NB4 (cell line): ENCODE measurements at regions not wholly inside any gene's neighbourhood (a gene's known extent, or its start where the extent isn't known, plus 50 kb on each side); places are given as distances from the start of the nearest gene placed in this dataset.

ENCODE experiments used
- DNase-seq: peaks from one replicate; pipeline ENCODE4 v3.0.0; 2010; ENCODE audit warnings: low read depth
- H3K4me3 ChIP-seq: one replicate; pipeline ENCODE4 v1.5.1; 2011; ENCODE audit warnings: mild to moderate bottlenecking, low read depth, low read length, moderate library complexity
- MYC ChIP-seq: IDR thresholded peaks from 2 replicates; pipeline ENCODE4 v1.6.1; 2011; ENCODE audit warnings: low read depth, low read length
- POLR2A ChIP-seq: IDR thresholded peaks from 2 replicates; pipeline ENCODE4 v1.6.1; 2011; ENCODE audit warnings: mild to moderate bottlenecking; ENCODE audit not compliant: insufficient read length; ENCODE audit errors: extremely low read depth
- TF ChIP-seq, protein P1 (sequence below): IDR thresholded peaks from one replicate; pipeline ENCODE4 v1.5.1; 2012; ENCODE audit warnings: low read depth, low read length
- TF ChIP-seq, protein P2 (sequence below): IDR thresholded peaks from 2 replicates; pipeline ENCODE4 v1.6.1; 2011; ENCODE audit warnings: low read depth, low read length

DNA sequence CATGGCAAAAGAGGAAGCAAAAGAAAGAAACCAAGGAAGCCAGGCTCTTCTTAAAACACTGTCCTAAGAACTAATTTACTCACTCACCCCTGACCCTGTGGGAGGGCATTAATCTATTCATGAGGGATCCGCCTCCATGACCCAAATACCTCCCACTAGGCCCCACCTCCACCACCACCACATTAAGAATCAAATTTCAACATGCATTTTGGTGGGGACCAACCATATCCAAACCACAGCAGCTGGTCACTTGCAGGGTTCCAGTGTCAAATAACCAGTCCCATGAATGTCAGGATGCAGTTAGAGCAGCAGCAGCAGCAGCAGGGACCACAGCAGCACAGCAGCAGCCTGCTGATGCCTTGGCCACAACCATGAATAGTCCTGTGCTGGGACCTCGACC lies 83.8 kb downstream of the ZC3H11B start:
- DNase-seq = peak; percentile 8
- TF ChIP-seq, protein P1, sequence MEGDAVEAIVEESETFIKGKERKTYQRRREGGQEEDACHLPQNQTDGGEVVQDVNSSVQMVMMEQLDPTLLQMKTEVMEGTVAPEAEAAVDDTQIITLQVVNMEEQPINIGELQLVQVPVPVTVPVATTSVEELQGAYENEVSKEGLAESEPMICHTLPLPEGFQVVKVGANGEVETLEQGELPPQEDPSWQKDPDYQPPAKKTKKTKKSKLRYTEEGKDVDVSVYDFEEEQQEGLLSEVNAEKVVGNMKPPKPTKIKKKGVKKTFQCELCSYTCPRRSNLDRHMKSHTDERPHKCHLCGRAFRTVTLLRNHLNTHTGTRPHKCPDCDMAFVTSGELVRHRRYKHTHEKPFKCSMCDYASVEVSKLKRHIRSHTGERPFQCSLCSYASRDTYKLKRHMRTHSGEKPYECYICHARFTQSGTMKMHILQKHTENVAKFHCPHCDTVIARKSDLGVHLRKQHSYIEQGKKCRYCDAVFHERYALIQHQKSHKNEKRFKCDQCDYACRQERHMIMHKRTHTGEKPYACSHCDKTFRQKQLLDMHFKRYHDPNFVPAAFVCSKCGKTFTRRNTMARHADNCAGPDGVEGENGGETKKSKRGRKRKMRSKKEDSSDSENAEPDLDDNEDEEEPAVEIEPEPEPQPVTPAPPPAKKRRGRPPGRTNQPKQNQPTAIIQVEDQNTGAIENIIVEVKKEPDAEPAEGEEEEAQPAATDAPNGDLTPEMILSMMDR = no peak
- TF ChIP-seq, protein P2, sequence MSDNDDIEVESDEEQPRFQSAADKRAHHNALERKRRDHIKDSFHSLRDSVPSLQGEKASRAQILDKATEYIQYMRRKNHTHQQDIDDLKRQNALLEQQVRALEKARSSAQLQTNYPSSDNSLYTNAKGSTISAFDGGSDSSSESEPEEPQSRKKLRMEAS = no peak
- no peak for TF ChIP-seq POLR2A
- no peak overlapping the region for H3K4me3 ChIP-seq

DNA sequence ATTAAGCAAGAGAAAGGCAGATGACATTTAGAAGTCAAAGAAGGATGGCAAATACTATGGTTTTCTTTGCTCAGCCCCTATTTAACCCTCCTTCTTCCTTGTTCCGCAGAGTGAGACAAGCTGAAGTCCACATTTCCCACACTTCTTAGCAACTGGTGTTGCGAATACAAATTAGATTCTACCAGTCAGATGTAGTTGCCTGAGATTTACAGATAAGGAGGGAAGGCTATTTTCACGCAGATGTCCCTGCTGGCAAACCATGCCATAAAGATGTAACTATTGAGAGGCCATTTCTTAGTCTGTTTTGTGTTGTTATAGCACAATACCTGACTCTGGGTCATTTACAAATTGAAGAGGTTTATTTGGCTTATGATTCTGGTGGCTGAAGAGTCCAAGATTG lies 84.3 kb downstream of the ZC3H11B start:
- H3K4me3 ChIP-seq = no peak overlapping the region
- DNase-seq = no peak
- TF ChIP-seq, protein P1 = no peak

DNA sequence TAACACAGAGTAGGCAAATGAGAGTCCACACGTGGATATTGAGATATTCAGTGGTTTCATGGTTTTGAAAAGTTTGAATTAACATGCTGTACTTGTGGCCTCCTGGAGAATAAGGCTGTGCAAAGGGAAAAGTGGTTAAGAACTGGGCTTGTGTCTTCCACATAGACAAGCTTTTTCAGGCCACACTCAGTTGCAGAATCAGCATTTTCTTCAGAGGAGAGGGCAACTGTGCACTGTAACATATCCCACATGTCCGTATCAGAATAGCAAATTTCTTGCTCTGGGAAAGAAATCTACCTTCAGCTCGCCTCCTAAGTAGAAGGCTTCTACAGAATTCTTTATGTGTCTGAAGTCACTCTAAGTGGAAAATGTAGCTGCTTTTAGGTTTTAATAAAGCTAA lies 84.9 kb downstream of the ZC3H11B start:
- no peak for DNase-seq
- TF ChIP-seq POLR2A (no peak), MYC (no peak)
- TF ChIP-seq, protein P1 = no peak
- TF ChIP-seq, protein P2 = no peak
- no peak overlapping the region for H3K4me3 ChIP-seq

DNA sequence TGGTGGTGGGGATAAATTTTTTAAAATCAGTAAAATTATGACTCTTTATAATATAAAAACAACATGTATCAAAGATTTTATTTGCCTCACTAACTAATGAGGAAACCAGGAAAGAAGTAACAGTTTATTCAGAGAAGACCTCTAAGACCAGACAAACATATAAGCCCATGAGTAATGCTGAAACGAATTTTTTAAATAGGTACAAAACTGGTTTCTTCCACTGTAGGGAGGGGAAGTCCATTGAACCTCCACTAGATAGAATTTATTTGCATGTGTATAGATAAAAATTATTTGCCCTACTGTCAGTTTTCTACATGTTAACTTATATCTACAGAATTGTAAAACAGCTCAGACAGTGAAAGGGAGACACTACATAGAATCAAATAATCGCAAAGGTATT lies 86.8 kb downstream of the ZC3H11B start:
- no peak overlapping the region for H3K4me3 ChIP-seq
- no peak for DNase-seq
- no peak for TF ChIP-seq POLR2A
- TF ChIP-seq, protein P1 = no peak
- TF ChIP-seq MYC = no peak
- TF ChIP-seq, protein P2 = no peak

DNA sequence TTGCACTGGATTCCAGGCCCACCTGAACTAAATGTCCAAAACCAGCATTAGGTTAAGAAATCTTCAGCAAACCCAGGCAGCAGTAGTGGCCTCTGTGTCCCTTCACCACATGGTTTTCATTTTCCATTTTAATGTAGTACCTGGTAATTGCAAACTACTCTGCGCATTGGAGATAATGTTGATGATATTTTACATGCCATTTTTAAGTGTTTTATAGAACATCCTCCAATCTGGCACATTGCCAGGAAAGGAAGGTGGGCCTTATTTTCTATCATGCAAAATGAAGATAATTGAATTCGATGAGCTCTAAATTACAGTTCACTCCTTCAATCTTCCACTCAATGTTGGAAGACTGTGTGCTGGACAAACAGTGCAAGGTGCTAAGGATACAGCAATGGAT lies 89.5 kb downstream of the ZC3H11B start:
- DNase-seq = no peak
- H3K4me3 ChIP-seq = no peak overlapping the region
- TF ChIP-seq POLR2A (no peak), MYC (no peak)
- TF ChIP-seq, protein P1 = no peak
- TF ChIP-seq, protein P2 = no peak

DNA sequence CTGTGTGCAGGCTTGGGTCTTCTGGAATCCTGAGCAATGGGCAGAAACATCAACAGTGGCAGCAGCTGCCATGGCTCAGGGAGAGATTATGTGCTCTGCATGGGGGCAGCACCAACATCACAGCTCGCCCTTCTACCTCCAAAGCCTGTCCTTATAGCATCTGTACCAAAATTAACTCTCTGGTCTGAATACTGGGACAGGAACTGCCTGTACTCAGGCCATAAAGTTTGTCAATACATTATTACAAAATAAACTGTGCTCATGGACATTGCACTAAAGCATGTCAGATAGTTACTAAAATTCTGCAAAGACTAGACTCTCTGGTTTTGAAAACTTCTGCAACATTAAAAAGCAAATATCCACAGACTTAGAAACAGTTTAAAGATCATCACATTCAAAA lies 91.6 kb downstream of the ZC3H11B start:
- no peak for DNase-seq
- no peak overlapping the region for H3K4me3 ChIP-seq

More for the DNA sequence above, 91.6 kb downstream of the ZC3H11B start:
- TF ChIP-seq, protein P1 = no peak
- TF ChIP-seq MYC (no peak), POLR2A (no peak)
- TF ChIP-seq, protein P2 = no peak
